GM06990 (cell line): ENCODE measurements at regions not wholly inside any gene's neighbourhood (a gene's known extent, or its start where the extent isn't known, plus 50 kb on each side); places are given as distances from the start of the nearest gene placed in this dataset.
"Not testable (repeated sequence)": the region's sequence is repeated elsewhere in the genome, so short reads cannot be mapped to it uniquely, and the experiment has no call there.

Experiments
- DNase-seq: peaks from one replicate; pipeline ENCODE4 v3.0.0-alpha.2; 2011; ENCODE audit not compliant: insufficient read length; ENCODE audit errors: extremely low read depth
- H3K27me3 ChIP-seq: replicated peaks from 2 replicates; pipeline ENCODE4 v1.6.0; 2011; ENCODE audit warnings: low read length; ENCODE audit not compliant: control insufficient read depth, insufficient read depth
- H3K36me3 ChIP-seq: 2 replicates; pipeline ENCODE4 v1.5.1; 2011; ENCODE audit warnings: low read length; ENCODE audit not compliant: control insufficient read depth, insufficient read depth
- H3K4me3 ChIP-seq: replicated peaks from 2 replicates; pipeline ENCODE4 v1.5.1; 2011; ENCODE audit warnings: low read depth, mild to moderate bottlenecking, control low read depth, low read length
- TF ChIP-seq, protein P1 (sequence below): IDR thresholded peaks from 2 replicates; pipeline ENCODE4 v1.5.1; 2011; ENCODE audit warnings: low read length, control low read depth, mild to moderate bottlenecking, inconsistent platforms; ENCODE audit not compliant: insufficient read depth, poor library complexity, severe bottlenecking

DNA sequence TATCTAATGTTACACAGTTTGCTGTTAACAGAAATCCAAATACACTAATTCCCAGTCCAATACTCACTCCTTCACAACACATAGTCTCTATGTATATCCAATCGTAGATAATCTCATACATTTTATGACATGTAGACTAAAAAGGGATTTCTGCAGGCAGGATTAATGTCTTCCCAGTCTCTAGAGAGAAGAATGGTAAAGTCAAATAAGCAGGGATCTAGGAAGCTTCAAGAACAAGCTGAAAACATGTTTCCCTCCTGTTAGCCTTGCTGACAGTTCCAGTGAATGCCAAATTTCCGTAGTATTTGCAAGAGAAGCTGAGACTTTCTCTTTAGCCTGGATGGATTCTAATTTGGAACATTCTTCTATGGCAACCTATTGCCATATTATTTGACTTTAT lies 500.1 kb downstream of the IGSF11 start:
- no peak for DNase-seq
- TF ChIP-seq, protein P1, sequence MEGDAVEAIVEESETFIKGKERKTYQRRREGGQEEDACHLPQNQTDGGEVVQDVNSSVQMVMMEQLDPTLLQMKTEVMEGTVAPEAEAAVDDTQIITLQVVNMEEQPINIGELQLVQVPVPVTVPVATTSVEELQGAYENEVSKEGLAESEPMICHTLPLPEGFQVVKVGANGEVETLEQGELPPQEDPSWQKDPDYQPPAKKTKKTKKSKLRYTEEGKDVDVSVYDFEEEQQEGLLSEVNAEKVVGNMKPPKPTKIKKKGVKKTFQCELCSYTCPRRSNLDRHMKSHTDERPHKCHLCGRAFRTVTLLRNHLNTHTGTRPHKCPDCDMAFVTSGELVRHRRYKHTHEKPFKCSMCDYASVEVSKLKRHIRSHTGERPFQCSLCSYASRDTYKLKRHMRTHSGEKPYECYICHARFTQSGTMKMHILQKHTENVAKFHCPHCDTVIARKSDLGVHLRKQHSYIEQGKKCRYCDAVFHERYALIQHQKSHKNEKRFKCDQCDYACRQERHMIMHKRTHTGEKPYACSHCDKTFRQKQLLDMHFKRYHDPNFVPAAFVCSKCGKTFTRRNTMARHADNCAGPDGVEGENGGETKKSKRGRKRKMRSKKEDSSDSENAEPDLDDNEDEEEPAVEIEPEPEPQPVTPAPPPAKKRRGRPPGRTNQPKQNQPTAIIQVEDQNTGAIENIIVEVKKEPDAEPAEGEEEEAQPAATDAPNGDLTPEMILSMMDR = no peak
- no peaks in the 10 kb centered on the region for H3K36me3 ChIP-seq
- H3K4me3 ChIP-seq = no peak overlapping the region
- no peaks in the 10 kb centered on the region for H3K27me3 ChIP-seq

DNA sequence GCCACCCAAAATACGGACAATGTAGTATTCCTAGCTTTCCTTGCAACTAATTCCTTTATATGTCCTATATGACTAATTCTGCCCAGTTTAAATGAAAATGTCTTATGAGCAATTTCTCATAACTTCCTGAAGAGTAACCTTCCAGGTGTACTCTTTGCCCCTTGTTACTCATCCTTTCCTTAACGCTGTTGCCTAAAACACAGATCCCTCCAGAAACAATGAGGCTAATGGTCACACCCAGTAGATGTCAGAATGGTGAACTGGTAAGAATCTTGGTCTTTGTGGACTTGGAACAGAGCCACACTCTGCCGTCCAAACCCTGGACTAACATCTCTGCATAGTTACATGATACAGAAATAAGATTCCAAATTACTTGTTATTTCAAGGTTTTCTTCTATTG lies 497.9 kb downstream of the IGSF11 start:
- Histone ChIP-seq H3K36me3 (no peaks in the 10 kb centered on the region), H3K27me3 (no peaks in the 10 kb centered on the region), H3K4me3 (no peak overlapping the region)
- DNase-seq = no peak
- TF ChIP-seq, protein P1 = no peak

DNA sequence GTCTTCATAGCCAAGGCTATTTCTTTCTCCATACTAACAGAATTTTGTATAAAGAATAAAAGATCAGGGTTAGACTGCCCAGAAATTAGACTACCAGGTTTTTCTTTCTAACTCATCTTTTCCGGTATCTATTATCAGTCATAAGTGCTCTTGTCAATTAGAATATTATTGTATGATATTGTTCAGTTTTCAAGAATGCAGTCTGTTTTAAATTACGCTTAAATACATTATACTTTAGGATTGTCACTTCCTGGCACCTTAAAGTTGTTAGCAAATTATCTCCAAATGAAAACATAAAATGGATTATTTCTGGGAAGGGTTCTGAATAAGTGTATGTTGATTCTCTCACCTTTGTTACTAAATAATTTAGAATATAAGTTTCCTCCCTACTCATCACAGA lies 497.2 kb downstream of the IGSF11 start:
- TF ChIP-seq, protein P1 = no peak
- DNase-seq = no peak
- Histone ChIP-seq H3K27me3 (no peaks in the 10 kb centered on the region), H3K4me3 (no peak overlapping the region), H3K36me3 (no peaks in the 10 kb centered on the region)

DNA sequence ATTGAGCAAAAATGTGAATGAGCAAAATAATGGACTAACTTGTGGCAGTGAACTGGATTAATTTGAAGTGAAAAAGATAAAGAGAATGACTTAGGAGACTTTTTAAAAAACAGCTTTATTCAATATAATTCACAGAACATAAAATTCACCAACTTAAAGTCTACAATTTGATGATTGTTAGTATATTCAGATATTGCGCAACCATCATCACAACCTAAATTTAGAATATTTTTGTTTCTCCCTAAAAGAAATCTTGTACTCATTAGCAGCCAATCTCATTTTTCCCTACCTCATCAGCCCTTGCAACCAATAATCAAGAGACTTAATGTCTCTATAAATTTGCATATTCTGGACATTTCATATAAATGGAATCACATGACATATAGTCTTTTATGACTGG lies 496.5 kb downstream of the IGSF11 start:
- no peak for DNase-seq
- TF ChIP-seq, protein P1 = no peak
- H3K36me3 ChIP-seq = no peaks in the 10 kb centered on the region
- H3K4me3 ChIP-seq = no peak overlapping the region
- no peaks in the 10 kb centered on the region for H3K27me3 ChIP-seq

DNA sequence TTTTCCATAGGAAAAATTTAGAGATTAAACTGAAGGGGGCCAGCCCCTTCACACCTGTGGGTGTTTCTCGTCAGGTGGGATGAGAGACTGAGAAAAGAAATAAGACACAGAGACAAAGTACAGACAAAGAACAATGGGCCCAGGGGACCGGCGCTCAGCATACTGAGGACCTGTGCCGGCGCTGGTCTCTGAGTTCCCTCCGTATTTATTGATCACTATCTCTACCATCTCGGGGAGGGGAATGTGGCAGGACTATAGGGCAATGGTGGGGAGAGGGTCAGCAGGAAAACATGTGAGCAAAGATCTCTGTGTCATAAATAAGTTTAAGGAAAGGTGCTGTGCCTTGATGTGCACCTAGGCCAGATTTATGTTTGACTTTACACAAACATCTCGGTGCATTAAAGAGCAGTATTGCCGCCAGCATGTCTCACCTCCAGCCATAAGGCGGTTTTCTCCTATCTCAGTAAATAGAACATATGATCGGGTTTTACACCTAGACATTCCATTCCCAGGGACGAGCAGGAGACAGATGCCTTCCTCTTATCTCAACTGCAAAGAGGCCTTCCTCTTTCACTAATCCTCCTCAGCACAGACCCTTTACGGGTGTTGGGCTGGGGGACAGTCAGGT lies 494.7 kb downstream of the IGSF11 start:
- not testable (repeated sequence) for DNase-seq, H3K27me3 ChIP-seq, H3K4me3 ChIP-seq, H3K36me3 ChIP-seq

DNA sequence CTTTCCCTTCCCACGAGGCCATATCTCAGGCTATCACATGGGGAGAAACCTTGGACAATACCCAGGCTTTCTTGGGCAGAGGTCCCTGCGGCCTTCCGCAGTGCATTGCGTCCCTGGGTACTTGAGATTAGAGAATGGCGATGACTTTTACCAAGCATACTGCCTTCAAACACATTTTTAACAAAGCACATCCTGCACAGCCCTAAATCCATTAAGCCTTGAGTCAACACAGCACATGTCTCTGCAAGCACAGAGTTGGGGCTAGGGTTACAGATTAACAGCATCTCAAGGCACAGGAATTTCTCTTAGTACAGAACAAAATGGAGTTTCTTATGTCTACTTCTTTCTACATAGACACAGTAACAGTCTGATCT lies 494.2 kb downstream of the IGSF11 start:
- H3K4me3 ChIP-seq, H3K27me3 ChIP-seq, DNase-seq, H3K36me3 ChIP-seq: not testable (repeated sequence)

DNA sequence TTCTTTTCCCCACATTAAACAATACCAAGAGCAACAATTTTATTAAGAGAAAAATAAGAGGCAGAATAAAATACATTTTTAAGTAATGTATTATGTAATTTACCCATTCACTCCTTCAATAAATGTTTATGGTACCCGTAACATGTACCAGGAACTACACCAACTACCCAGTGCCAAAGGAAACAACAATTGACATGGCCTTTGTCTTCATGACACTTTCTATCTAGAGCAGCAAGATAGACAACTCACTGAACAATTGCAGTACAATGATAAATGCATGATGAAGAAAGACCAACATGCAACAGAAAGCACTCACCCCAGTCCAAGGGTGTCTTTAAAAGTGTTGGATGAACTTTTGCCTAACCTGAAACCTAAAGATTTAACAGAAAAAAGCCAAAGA lies 493.8 kb downstream of the IGSF11 start:
- DNase-seq = no peak
- H3K4me3 ChIP-seq = no peak overlapping the region

More for the DNA sequence above, 493.8 kb downstream of the IGSF11 start:
- no peaks in the 10 kb centered on the region for H3K27me3 ChIP-seq
- no peaks in the 10 kb centered on the region for H3K36me3 ChIP-seq
- TF ChIP-seq, protein P1 = no peak
